Keratinocyte (primary cell): ENCODE measurements at regions not wholly inside any gene's neighbourhood (a gene's known extent, or its start where the extent isn't known, plus 50 kb on each side); places are given as distances from the start of the nearest gene placed in this dataset.

Experiments
- DNase-seq: peaks from one replicate; pipeline ENCODE4 v3.0.0-alpha.2; 2011; ENCODE audit warnings: low read depth, missing footprints, low spot score
- FAIRE-seq: peaks from 2 replicates; lab custom pipeline; 2011; peaks lifted over from hg19 to GRCh38; lab: Jason Lieb, UNC
- H2AFZ ChIP-seq: 2 replicates; pipeline ENCODE4 v1.6.0; 2012; ENCODE audit warnings: low read length, control low read depth, inconsistent platforms; ENCODE audit not compliant: control insufficient read depth
- H3K27ac ChIP-seq: 2 replicates; pipeline ENCODE4 v1.5.1; 2011; ENCODE audit warnings: low read length; ENCODE audit not compliant: control insufficient read depth, insufficient read depth
- H3K27me3 ChIP-seq: 3 replicates; pipeline ENCODE4 v1.6.0; 2011; ENCODE audit warnings: low read length; ENCODE audit not compliant: control insufficient read depth, insufficient read depth; ENCODE audit errors: extremely low read depth
- H3K36me3 ChIP-seq, 2 experiments: 2 replicates in 1 of 2; 3 replicates in 1 of 2; pipeline ENCODE4 v1.5.1; 2011; ENCODE audit warnings: low read length in 2 of 2, mild to moderate bottlenecking in 1 of 2; ENCODE audit not compliant: control insufficient read depth in 2 of 2, insufficient read depth in 2 of 2; ENCODE audit errors: extremely low read depth in 1 of 2
- H3K4me1 ChIP-seq: 3 replicates; pipeline ENCODE4 v1.5.1; 2011; ENCODE audit warnings: low read length; ENCODE audit not compliant: control insufficient read depth, insufficient read depth; ENCODE audit errors: extremely low read depth
- H3K4me2 ChIP-seq: 3 replicates; pipeline ENCODE4 v1.6.0; 2011; ENCODE audit warnings: low read depth, low read length; ENCODE audit not compliant: control insufficient read depth, insufficient read depth; ENCODE audit errors: extremely low read depth
- H3K4me3 ChIP-seq, 3 experiments: fragments of 200-600 bp in 1 of 3; sonication (generic) in 1 of 3; 2 replicates in 2 of 3; 3 replicates in 1 of 3; pipeline ENCODE4 v1.5.1; 2011 to 2016; ENCODE audit warnings: low read length in 3 of 3, mild to moderate bottlenecking in 3 of 3, control low read depth in 2 of 3, inconsistent platforms in 1 of 3, low read depth in 1 of 3, mixed read lengths in 1 of 3, mixed run types in 1 of 3, moderate library complexity in 1 of 3; ENCODE audit not compliant: control insufficient read depth in 2 of 3, insufficient read depth in 2 of 3; ENCODE audit errors: extremely low read depth in 1 of 3
- H3K79me2 ChIP-seq: 2 replicates; pipeline ENCODE4 v1.6.0; 2012; ENCODE audit warnings: low read length; ENCODE audit not compliant: control insufficient read depth, insufficient read depth
- H3K9ac ChIP-seq: 3 replicates; pipeline ENCODE4 v1.6.0; 2011; ENCODE audit warnings: low read length; ENCODE audit not compliant: control insufficient read depth, insufficient read depth; ENCODE audit errors: extremely low read depth
- H3K9me1 ChIP-seq: 3 replicates; pipeline ENCODE4 v1.6.0; 2011; ENCODE audit warnings: low read length; ENCODE audit not compliant: control insufficient read depth, insufficient read depth; ENCODE audit errors: extremely low read depth
- H3K9me3 ChIP-seq: 2 replicates; pipeline ENCODE4 v1.5.1; 2012; ENCODE audit warnings: low read depth, low read length; ENCODE audit not compliant: control insufficient read depth
- H4K20me1 ChIP-seq: 3 replicates; pipeline ENCODE4 v1.6.0; 2011; ENCODE audit warnings: low read length; ENCODE audit not compliant: control insufficient read depth, insufficient read depth; ENCODE audit errors: extremely low read depth
- CTCF ChIP-seq, 3 experiments: IDR thresholded peaks in 1 of 3; conservative IDR thresholded peaks in 1 of 3; optimal IDR thresholded peaks in 1 of 3; 2 replicates in 2 of 3; 3 replicates in 1 of 3; pipeline versions ENCODE3 to v1.5.1; 2011; ENCODE audit warnings: low read length in 3 of 3, mild to moderate bottlenecking in 3 of 3, moderate library complexity in 2 of 3, control low read depth in 1 of 3, inconsistent platforms in 1 of 3; ENCODE audit not compliant: insufficient read depth in 2 of 3; ENCODE audit errors: extremely low read depth in 1 of 3
- EZH2 ChIP-seq: IDR thresholded peaks from one replicate; pipeline ENCODE4 v1.6.1; 2012; ENCODE audit warnings: inconsistent platforms, mild to moderate bottlenecking, low read length, moderate library complexity
- dilution Hi-C: fragments of 300-500 bp; cut with MboI; formaldehyde crosslinking; loops from one replicate; pipeline ENCODE4 v1.7.0; 2020; ENCODE audit warnings: low sequenced_read_pairs; ENCODE audit not compliant: extremely low pct_ligation_motif_present

GRCh38 chr2:179348906-179349305 lies 84.3 kb upstream of the SESTD1 start:
- Histone ChIP-seq H3K27ac (no peak overlapping the region), H3K27me3 (no peaks in the 10 kb centered on the region), H3K9me3 (no peaks in the 10 kb centered on the region), H3K9ac (no peak overlapping the region), H3K79me2 (no peaks in the 10 kb centered on the region), H3K4me1 (no peaks in the 10 kb centered on the region), H3K4me3 (no peak overlapping the region), H4K20me1 (no peaks in the 10 kb centered on the region), H3K36me3 (no peaks in the 10 kb centered on the region), H2AFZ (no peak overlapping the region), H3K9me1 (no peaks in the 10 kb centered on the region), H3K4me2 (no peak overlapping the region)
- DNase-seq = no peak
- dilution Hi-C loops = no loop called here
- FAIRE-seq = no peak
- no peak for TF ChIP-seq EZH2
- no peak for TF ChIP-seq CTCF (optimal IDR thresholded peaks at IDR 0.05 in 1 of 3, IDR thresholded peaks at IDR 0.05 in 1 of 3, conservative IDR thresholded peaks at IDR 0.05 in 1 of 3; ENCODE audit: extremely low read depth in 1 of 3, insufficient read depth in 2 of 3, low read length in 3 of 3)

GRCh38 chr2:179344970-179345369 lies 80.3 kb upstream of the SESTD1 start:
- no peaks in the 10 kb centered on the region for H3K9me1 ChIP-seq
- no peaks in the 10 kb centered on the region for H4K20me1 ChIP-seq
- no peak overlapping the region for H3K4me2 ChIP-seq
- DNase-seq (no peak), FAIRE-seq (no peak)
- H3K4me3 ChIP-seq = no peak overlapping the region
- no peaks in the 10 kb centered on the region for H3K4me1 ChIP-seq
- H3K9ac ChIP-seq = no peak overlapping the region
- TF ChIP-seq EZH2 (no peak), CTCF (optimal IDR thresholded peaks at IDR 0.05 in 1 of 3, IDR thresholded peaks at IDR 0.05 in 1 of 3, conservative IDR thresholded peaks at IDR 0.05 in 1 of 3; ENCODE audit: extremely low read depth in 1 of 3, insufficient read depth in 2 of 3, low read length in 3 of 3) (no peak)
- H3K27me3 ChIP-seq = no peaks in the 10 kb centered on the region
- dilution Hi-C loops = no loop called here
- no peaks in the 10 kb centered on the region for H3K9me3 ChIP-seq
- H3K79me2 ChIP-seq = no peaks in the 10 kb centered on the region
- peak overlapping the region; percentile 75 for H2AFZ ChIP-seq
- no peaks in the 10 kb centered on the region for H3K36me3 ChIP-seq
- no peak overlapping the region for H3K27ac ChIP-seq
